NCI-H1436 treated with DMSO at 0.1 percent for 48 hours (cell line): ENCODE measurements at regions not wholly inside any gene's neighbourhood (a gene's known extent, or its start where the extent isn't known, plus 50 kb on each side); places are given as distances from the start of the nearest gene placed in this dataset.
"Not testable (repeated sequence)": the region's sequence is repeated elsewhere in the genome, so short reads cannot be mapped to it uniquely, and the experiment has no call there.

Experiments used
- DNase-seq: peaks from one replicate; lab custom pipeline; 2025; lab: John Stamatoyannopoulos, UW

DNA sequence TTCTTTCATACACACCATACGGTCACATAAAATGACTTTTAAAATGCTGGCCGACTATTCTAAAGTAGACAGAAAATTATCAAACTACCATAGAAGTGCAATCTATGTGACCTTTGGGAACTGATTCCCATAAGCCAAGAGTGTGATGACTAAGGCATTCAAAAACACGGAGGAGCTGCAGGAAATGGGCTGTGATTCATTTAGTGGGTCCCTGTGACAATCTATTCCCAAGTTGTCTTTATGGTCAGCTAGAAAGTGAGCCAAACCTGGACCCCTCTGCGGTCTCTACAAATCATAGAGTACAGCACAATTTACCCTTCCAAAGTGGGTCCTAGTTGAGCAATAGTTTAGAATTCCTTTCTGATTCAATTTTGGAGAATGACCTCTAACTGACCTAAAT is 251.5 kb upstream of the CBLB start:
- no peak for DNase-seq

GRCh38 chr3:106121491-106122289 is 252.9 kb upstream of the CBLB start:
- DNase-seq, result no peak

DNA sequence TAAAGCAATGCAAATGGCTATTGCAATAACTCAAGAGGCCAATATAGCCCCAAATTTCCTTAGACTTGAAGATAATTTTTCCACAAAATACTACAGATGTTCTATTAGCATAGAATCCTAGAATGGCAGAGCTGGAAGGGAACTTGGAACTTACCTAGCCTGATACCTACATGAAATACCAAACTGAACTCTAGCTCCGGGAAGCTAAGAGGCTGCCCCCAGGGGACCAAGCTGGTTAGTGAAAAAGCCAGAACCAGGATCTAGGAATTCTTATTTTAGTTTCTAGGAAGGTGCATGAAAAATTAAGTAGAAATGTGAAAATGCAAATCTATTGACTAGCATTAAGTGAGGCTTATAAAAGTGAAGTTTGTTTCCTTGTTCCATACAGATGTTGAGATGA is 256.0 kb upstream of the CBLB start:
- DNase-seq, result no peak

GRCh38 chr3:106125321-106125720 is 256.5 kb upstream of the CBLB start:
- DNase-seq, result no peak

DNA sequence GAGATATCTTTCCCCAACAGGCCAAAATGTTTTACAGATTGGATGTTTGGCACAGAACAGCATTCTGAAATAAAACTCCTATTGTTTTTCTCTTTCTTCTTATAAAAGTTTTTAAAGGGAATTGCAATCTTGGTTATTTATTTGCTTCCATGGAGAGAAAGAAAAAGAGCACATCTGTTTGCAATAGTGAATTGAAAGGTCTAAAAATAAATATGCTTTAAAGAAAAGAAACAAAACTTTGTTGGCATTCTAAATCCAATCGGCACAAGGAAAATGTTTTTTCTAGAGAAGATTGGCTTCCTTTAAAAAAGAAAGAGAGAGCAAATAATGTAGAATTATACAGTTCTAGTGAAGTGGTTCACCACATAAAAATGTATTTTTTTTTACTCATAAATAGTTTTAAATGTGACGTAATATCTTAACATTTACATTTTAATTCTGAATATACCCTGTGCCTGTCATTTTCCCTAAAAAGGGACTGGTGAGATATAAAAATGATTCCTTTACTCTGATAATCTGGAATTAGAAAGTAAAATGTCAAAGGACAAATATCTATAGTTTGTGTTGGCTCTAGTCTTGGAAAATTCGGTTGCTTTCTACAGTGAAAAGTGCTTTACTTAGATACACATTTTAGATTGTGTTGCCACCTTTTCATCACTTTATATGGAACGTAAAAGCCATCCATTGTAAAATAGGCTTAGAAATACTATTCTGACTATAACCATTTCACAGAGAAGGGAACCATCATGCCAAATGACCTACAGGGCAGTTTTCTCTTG is 257.4 kb upstream of the CBLB start:
- no peak for DNase-seq

GRCh38 chr3:106126846-106127235 is 258.0 kb upstream of the CBLB start:
- DNase-seq, result no peak

DNA sequence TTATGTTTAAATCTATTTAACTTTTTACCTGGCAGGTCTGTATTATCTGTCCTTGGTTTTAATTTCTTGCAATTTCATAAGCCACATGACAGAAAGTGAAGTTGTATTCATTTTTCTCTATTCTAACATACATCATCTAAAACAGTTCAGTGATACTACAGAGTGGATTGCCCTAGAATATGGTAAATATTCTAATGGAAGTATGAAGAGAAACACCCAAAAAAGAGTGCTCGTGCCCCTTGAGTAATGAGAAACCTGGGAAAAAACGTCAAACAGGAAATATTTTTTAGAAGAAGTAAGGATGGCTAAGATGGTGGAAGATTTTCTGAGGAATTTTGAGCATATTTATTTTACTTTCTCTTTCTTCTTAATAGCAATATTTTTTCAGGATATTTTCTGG is 261.1 kb upstream of the CBLB start:
- DNase-seq, result no peak

DNA sequence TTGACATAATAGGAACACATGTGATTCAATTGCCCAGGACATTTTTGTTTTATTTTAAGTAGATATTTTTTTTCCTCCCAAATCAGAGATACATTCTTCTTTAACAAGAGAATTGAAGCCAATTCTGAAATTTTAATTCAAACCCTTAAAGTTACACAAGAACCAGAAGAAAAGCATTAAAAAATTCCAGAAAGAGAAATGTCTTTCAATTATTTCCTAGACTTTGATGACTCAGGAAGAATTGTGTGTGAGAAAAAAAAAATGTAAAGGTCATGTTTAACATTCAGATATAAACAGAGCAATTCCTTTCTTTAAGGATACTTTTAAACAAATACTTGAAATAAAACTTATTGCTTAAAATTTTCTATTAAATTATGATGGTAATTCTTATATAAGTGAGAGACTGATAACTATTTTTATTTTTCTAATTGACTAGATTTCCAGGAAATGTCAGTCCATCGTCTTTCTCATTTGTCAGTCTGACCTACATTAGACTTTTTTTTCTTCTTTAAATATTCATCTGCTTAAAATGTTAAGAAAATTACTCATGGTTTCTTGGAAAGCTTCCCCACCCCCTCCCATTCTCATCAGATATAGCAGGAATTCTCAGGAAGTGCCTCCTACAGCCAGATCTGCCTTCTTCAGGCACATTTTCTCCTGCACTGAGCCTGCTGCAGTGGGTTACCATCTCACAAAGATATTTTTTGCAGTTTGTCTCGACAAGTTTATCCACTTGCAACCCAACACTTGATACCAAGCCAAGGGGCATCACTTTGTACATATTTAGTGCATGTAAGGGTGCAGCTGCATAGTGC is 261.8 kb upstream of the CBLB start:
- no peak for DNase-seq

- DNase-seq, result no peak
Observed at GRCh38 chr3:106135451-106136160, 266.8 kb upstream of the CBLB start.

DNA sequence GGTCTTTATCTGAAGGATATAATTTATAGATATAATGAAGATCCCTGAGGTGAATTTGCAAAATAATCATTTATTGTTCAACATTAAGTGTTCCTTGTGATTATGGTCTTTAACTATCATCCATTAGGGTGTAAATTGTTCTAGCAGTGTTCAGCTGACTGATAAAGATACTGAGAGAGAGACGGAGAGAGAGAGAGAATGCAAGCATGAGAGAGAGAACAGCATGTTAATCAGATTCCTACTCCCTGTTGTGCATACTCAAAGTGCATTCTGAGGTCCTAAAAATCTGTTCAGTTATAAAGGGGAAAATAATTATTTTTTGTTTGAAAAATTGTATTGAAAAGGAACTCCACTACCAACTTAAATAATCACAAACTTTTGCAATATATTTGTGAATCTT is 271.0 kb upstream of the CBLB start:
- DNase-seq, result no peak

DNA sequence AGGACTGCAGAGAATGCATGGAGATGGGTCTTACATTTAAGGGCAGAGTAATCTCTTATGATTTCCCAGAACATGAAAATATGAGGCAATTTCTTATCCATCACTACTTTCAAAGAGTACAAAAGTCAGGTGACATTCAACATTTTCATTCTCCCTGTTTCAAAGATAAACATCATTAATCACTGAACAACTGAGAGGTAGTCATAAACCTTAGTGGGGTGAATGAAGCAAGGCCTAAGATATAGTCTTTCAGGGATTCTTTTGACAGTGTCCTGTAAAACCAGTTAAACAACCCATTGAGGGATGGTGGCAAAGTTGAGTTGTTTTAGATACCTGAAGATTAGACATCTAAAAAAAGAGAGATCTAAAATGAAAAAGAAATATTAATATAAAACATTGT is 271.6 kb upstream of the CBLB start:
- DNase-seq, result no peak

DNA sequence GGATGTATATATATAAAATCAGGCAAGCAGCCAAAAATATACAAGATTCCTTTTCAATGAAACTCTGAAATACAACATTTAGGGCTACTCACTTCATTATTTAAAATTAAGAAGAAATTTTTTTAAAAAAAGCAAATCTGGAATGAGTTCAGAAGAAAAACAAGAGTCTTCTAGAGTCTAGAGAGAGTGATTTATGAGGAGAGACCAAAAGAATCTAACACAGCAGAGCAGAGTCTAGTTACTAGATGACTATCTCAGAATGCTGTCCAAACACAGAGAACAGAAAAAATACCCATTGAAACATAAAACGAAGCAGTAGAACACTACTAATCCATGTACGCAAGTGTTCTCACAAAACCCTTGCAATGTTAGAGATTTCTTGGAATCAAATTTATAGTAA is 275.2 kb upstream of the CBLB start:
- no peak for DNase-seq

DNA sequence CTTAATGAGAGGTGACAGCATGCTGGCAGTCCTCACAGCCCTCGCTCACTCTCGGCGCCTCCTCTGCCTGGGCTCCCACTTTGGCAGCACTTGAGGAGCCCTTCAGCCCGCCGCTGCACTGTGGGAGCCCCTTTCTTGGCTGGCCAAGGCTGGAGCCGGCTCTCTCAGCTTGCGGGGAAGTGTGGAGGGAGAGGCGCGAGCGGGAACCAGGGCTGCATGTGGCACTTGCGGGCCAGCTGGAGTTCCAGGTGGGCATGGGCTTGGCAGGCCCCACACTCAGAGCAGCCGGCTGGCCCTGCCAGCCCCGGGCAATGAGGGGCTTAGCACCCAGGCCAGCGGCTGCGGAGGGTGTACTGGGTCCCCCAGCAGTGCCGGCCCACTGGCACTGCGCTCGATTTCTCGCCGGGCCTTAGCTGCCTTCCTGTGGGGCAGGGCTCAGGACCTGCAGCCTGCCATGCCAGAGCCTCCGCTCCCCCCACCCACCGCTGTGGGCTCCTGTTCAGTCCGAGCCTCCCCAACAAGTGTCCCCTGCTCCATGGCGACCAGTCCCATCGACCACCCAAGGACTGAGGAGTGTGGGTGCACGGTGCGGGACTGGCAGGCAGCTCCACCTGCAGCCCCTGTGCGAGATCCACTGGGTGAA is 279.7 kb upstream of the CBLB start:
- DNase-seq, result not testable (repeated sequence)

DNA sequence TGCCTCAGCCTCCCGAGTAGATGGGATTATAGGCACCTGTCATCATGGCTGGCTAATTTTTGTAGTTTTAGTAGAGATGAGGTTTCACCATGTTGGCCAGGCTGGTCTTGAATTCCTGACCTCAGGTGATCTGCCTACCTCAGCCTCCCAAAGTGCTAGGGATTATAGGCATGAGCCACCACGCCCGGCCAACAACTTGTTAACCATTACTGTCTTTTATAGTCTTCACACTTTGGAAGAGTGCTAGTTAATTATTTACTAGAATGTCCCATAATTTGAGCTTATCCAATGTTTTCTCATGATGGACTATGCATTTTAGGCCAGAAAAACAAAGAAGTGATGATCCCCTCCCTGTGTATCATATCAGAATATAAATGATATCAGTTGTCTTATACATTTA is 288.6 kb upstream of the CBLB start:
- no peak for DNase-seq

GRCh38 chr3:106160396-106160795 is 291.6 kb upstream of the CBLB start:
- DNase-seq, result no peak

- no peak for DNase-seq
Observed at GRCh38 chr3:106161246-106161645, 292.4 kb upstream of the CBLB start.

DNA sequence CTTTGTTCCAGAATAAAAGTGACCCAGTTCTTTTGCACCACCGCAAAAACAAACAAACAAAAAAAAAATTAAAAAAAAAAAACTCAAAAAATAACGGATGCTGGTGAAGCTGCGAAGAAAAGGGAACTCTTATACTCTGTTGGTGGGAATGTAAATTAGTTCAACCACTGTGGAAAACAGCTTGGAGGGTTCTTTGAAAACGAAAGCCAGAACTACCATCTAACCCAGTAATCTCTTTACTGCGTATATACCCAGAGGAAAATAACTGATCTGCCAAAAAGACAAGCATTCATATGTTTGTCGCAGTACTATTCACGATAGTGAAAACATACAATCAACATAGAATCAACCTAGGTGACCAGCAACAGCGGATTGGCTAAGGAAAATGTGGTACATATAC is 298.9 kb upstream of the CBLB start:
- no peak for DNase-seq

DNA sequence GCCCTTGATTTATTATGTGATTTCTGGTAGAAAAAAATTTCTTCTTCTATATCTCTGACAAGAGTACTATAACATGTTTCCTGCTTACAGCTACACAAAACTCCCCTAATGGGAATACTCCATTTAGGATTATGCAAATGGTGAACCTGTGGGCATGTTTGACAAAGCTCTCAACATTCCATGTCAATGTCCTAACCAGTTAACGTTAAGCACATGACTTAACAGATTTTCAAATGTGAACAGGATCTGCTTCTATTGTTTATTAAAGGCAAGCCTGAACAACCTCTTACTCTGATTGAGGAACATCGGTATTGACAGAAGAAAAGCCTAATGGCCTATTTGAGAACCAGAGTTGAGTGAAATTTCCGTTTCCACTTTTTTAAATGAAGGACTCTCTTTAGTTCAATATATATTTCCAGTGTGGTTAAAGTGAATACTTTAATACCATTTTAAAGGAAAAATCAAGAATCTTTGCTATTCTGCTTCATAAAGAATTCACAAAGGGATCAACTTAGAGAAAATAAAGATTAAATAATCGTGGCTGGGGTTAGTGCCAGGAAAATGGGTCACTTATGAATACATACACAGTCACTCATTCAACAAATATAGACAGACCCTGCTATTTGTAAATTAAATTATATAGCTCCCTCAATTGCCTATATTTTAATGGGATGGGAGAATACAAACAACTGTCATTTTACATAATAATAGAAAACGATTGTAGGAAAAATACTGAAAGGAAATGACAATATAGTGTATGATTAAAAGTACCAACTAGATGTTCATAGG is 300.3 kb upstream of the CBLB start:
- peak; percentile 88 for DNase-seq

DNA sequence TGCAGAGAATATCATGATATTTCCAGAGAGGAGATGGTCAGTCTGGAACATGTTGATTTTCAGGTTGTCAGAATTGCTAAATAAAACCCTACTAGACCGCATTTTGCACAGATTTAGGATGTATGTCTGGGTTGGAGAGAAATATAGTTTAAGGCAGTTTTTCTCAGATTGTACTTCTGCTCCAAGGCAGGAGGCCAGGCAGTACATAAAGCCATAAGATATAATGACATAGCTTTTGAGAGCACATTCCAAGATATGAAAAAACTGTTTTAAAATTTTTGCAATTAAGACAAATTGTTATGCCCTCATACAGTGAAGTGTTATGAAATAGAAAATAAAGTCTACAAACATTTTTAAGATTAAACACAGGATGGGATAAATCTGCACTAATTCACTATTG is 301.8 kb upstream of the CBLB start:
- no peak for DNase-seq

GRCh38 chr3:106172101-106172500 is 303.3 kb upstream of the CBLB start:
- no peak for DNase-seq

DNA sequence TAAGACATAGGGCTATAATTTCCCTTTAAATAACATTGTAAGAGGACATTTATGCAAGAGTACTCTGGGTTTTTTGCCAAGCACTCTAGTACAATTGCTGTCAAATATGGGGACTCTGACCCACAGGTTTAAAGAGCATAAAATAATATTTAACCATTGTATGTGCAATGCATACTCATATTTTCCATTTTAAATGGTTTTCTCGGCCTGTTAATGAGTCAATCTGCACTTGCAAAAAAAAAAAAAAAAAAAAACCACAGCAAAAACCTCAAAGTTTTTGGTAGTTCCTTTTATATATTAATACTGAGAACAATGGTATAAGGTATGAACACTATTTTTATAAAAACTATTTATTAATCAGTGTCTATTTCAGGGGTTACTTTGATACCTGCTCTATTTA is 304.0 kb upstream of the CBLB start:
- no peak for DNase-seq
